HG03064 (cell line): ENCODE measurements at regions not wholly inside any gene's neighbourhood (a gene's known extent, or its start where the extent isn't known, plus 50 kb on each side); places are given as distances from the start of the nearest gene placed in this dataset.
"Not testable (repeated sequence)": the region's sequence is repeated elsewhere in the genome, so short reads cannot be mapped to it uniquely, and the experiment has no call there.

Experiments
- ATAC-seq: cut with Tn5 transposase; IDR thresholded peaks from one replicate; pipeline ENCODE4 v1.9.1; 2021; ENCODE audit warnings: low read depth; ENCODE audit not compliant: unreplicated experiment

DNA sequence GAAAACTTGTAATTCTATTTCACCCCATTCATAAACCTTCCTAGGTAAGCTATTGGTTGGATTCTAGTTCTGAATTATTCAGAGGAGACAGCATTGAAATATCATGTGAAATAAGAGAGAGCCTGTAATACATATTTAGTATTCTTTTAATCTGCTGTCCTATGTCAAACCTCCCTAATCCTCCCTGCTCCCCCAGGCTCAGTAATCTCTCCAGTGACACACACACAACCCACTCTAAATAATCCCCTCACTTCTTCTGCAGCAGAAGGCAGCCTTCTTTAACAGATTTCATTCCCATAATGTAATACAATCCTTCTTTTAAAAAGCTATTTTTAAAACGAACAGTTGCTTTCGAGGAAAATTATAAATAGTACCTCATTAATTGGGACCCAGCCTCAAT is 639.7 kb upstream of the AUTS2 start:
- ATAC-seq, result no peak

DNA sequence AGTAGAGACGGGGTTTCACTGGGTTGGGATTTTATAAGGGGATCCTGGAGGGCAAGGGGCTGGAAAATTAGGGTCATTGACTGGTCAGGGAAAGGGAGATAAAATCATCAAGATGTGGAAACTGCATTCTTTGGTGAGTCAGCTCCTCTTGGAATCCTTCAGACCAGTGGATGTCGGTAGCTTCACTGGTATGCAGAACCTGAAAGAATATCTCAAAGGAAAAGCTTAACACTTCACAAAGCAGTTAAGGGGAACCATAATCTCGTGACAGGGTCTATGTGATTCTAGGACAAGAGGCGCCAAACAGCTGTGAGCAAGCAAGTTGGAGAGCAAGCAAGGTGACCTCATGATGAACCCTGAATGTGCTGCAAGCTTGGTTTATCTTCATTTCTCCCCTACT is 634.7 kb upstream of the AUTS2 start:
- ATAC-seq, result no peak

DNA sequence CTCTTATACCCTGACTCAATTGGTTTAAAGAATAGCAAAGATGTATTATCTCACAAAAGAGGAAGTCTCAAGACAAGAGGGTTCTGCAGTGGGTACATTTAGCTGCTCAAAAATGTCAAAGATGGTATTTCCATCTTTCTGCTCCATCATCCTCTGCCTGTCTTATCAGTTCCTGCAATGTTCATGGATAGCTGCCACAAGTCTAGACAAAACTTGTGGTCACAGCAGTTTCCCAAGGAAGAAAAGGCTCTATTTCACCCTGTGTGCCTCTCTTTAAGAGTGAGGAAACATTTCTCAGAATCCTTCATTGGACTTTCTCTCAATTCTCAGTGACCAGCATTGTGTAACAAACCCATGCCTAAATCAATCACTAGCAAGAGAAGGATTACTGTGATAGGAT is 634.2 kb upstream of the AUTS2 start:
- no peak for ATAC-seq

DNA sequence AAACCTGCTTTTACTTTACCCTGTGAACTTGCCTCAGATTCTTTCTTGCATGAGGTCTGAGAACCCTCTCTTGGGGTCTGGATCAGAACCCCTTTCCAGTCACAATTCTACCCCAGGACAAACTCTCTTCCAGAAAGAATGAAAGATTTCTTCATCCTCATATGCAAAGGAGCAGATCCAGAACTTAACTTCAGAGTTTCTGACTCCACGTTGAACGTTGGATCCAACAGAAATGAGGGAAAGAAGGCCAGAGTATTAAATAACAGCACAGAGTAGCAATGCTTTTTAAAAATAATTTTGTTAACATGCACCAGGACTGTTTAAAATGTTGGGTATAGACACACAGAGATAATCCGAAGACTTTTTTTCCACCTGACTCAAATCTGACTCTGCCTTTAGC is 632.9 kb upstream of the AUTS2 start:
- no peak for ATAC-seq

DNA sequence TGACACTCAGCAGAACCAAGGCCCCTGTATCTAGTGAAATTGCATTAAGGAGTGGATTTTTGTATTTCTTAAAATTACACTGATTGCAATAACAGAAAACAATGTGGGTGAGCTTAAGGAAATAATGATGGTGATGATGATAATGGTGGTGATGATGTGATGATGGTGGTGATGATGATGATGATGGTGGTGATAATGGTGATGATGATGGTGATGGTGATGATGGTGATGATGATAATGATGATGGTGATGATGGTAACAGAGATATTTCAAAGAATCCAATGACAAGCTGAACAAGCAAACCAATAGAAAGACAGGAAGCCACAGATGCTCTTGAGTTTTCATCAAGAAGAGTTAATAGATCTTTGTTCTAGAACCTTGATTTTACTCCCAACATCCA is 630.7 kb upstream of the AUTS2 start:
- no peak for ATAC-seq

DNA sequence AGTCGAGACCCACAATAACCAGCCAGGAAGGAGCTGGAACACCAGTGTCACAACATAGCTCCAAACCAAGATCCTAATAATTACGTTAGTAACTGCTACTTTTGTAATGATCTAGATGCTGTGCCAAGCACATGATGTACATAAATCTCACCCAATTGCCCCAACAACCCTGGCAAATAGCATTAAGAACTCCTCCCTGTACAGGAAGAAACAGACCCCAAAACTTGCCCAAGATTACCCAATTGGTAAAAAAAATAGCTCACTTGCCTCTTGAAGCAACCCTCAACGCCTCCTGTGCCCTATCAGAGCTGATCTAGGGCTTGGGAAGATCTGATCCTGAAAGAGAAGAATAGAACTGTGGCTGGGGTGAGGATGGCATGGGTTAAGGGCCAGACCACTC is 628.7 kb upstream of the AUTS2 start:
- no peak for ATAC-seq

DNA sequence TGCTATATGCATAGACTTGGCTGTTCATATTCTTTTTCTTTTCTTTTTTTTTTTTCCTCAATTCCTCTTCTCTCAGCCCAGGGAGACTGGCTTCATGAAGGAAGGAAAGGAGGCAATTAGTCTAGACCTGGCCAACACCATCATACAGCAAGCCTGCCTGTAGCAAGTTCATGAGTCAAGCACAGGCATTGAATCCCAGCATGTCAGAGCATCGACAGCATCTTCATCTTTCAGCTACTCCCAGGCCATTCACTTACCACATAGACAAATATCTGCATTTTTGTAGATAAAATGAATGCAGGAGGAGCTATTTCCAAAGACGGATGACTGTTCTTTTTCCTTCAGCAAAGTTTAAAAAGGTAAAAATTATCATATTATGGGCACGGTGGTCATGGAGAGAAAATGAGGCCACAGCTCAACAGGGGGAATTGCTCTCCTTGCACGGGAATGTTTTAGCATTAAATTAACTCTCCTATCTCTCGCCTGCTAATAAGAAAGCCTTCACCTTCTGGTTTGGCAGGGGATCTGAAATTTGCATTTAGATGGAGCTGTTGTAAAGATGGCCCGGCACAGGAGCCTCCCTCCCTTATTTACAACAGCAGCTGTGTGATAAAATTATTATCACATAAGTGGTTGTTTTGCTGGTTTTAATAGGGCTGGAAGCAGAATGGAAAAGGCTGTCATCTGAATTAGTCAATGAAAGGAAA is 626.5 kb upstream of the AUTS2 start:
- no peak for ATAC-seq

DNA sequence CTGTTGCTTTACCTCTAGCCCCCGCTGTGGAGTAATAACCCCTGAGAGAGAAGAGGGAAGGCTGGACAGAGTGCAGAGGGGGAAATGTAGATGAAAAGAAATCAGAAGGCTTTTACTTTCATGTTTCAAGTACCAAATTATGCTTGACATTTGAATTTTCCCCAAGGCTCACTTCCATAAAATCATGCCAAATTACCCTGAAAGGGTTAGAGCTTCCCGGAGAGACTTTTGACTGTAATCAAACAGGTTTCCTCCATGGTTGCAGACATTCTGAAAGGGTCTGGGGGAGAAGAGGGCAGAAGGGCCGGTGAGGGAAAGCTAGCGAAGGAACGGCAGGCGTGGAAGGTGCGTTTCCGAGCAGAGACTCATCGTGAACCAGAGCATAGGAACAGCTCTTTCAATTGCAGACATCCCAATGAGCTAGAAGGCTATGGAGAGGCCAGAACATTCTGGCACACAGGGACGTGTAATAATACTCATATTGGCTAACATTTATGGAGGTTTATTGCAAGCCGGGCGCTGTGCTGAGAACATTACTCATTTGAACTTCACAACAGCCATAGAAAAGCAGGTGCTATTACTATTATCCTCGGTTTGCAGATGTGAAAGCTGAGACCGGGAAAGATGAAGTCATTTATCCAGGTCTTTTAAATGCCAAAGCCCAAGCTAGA is 620.8 kb upstream of the AUTS2 start:
- no peak for ATAC-seq

DNA sequence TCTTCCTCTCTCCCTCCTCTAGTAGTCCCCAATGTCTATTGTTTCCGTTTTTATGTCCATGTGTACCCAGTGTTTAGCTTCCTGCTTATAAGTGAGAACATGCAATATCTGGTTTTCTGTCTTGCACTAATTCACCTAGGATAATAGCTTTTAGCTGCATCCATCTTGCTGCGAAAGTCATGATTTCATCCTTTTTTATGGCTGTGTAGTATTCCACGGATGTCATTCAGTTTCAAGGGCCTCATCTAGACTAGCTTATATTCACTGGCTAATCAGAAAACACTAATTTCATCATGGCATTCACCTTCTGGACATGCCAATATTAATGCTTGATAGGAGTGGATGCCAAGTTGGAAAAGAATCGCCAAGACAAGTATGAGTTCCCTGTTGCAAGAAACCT is 619.6 kb upstream of the AUTS2 start:
- no peak for ATAC-seq

DNA sequence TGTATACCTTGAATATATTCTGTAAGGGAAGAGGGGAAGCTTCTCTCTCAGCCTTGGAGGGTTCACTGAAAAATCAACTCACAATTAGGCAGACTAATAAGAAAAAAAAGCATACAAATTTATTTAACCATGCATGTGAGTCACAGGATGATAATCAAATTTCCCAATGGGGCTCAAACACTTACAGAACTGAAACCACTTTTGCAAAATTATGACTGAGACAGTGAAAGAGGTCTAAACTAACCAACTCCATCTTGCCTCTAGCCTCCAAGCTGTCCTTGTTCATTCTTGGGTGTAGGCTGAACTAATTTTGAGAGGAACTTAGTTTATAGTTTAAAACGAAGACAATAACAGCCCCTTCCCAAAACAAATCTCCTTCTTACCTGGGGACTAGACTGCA is 618.3 kb upstream of the AUTS2 start:
- ATAC-seq, result no peak

DNA sequence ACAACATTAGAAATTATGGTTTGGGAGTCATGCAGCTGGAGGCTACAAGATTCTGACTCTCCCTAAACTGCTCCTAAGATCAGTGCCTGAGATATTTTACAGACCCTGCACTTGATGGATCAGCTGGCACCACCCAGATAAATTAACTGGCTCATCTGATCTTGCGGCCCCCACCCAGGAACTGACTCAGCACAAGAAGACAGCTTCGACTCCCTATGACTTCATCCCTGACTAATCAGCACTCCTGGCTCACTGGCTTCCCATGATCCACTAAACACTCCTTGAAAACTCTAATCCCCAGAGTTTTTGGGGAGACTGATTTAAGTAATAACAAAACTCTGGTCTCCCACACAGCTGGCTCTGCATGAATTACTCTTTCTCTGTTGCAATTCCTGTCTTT is 617.8 kb upstream of the AUTS2 start:
- ATAC-seq, result not testable (repeated sequence)

DNA sequence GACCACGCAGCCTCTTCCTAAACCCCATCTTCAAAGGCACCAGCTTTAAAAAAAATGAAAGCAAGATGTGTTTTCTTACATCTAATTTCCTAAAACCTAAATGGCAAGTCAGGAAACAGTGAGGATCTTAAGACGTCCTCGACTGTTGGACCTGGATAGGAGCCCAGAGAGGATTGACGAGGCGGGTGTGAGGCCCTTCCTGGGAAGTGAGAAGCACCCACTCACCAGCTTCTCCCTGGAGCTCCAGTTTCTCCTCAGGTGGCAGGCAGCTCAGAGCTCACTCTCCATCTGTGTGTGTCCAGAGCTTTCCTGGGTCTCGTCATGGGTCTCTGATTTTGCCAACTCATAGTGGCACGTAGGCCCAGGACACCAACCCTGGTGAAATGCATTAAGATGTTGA is 614.0 kb upstream of the AUTS2 start:
- ATAC-seq, result no peak

DNA sequence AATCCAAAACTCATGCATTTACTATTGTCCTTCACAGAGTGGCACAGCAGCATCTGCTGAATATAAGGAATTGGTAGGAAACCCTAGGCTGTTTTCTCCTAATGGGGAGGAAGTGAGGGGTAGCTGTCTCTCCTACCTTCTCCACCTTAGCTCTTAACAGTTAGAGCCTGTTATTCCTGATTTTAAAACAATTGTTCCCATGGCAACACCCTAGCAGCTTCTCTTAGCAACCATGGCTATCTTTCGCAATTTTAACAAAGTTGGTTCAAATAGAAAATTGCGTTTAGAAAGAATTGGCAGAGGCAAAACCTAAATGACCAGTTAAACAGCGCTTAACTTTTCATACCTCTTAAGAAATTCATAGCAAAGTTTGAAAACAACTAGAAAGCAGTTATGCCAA is 603.4 kb upstream of the AUTS2 start:
- ATAC-seq, result no peak

DNA sequence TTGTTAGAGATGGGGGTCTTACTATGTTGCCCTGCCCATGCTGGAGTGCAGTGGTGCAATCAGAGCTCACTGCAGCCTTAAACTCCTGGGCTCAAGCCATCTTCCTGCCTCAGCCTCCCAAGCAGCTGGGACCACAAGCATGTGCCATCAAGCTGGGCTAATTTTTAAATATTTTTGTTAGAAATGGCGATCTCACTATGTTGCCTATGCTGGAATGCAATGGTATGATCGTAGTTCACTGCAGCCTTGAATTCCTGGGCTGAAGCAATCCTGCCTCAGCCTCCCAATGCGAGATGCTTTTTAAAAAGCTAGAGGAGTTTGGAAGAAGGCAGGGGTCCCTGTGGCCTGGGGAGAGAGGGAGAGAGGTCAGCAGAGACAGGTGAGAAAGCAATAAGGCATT is 600.1 kb upstream of the AUTS2 start:
- no peak for ATAC-seq

DNA sequence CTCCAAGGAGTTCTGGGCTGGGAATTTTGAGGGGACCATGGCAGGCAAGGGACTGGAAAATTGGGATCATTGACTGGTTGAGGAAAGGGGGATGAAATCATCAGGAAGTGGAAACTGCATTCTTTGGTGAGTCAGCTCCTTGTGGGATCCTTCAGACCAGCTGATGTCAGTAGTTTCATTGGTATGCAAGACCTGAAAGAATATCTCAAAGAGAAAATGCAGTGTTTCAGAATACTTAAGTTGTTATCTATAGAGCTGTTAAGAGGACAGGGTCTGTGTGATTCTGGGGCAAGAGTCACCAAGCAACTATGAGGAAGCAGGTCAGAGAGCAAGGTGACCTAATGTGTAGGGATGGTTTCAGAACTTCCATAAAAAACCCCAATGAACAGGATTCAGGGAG is 595.9 kb upstream of the AUTS2 start:
- ATAC-seq, result no peak

DNA sequence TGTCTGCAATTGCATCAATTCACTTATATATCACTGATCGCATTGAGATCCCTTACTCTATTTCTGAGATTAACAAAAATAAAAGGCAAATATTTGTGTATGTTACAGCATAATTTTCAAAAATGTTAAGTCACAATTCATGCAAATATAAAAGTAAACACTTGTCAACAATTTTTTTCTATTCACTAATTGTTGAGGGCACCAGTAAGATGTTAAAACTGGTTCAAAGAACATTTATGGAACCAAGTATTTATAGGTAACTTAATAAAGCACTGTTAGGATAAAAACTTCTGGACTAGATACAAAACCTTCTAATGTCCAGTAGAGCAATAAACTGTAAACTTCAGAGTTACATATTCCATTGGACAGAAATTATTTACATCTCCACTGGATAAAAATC is 586.1 kb upstream of the AUTS2 start:
- no peak for ATAC-seq

DNA sequence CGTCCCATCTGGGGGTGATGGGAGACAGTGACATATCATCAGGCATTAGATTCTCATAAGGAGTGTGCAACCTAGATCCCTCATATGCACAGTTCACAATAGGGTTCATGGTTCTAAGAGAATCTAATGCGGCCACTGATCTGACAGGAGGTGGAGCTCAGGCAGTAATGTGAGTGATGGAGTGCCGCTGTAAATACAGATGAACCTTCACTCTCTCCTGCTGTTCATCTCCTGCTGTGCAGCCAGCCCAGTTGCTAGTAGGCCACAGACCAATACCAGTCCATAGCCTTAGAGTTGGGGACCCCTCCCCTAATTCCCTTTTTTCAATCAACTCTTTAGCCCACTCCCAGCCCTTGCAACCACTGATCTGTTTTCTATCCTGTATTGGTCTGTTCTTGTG is 581.1 kb upstream of the AUTS2 start:
- ATAC-seq, result no peak

DNA sequence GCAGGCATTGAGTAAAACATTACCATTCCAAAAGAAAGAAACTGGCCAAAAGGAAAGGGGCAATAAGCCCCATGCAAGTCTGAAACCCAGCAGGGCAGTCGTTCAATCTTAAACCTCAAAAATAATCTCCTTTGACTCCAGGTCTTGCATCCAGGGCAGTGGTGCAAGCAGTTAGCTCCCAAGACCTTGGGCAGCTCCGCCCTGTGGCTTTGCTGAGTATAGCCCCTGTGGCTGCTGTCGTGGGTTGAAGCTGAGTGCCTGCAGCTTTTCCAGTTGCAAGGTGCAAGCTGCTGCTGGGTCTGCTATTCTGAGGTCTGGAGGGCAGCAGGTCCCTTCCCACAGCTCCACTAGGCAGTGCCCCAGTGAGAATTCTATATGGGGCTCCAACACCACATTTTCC is 580.1 kb upstream of the AUTS2 start:
- ATAC-seq, result no peak

DNA sequence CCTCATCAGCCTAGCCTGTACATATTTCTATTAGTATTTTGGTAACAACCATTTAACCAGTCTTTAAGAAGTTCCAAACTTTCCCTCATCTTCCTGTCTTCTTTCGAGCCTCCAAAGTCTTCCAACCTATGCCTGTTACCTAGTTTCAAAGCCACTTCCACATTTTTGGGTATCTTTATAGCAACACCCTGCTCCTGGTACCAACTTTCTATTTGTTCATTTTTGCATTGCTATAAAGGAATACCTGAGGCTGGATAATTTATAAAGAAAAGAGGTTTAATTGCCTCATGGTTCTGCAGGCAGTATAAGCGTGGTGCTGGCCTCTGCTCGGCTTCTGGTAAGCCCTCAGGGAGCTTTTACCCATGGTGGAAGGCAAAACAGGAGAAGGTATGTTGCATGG is 578.8 kb upstream of the AUTS2 start:
- no peak for ATAC-seq

DNA sequence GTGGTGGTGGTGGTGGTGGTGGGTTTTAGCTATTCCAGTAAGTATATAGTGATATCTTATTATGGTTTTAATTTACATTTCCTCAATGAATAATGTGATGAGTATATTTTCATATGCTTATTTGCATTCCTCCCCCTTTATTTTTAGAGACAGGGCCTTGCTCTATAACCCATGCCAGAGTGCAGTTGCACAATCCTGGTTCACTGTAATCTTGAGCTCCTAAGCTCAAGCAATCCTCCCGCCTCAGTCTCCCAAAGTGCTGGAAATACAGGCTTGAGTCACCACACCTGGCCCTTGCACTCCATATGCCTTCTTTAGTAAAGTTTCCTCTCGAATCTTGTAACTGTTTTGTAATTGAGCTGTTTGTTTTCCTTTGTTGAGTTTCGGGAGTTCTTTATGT is 577.7 kb upstream of the AUTS2 start:
- no peak for ATAC-seq

DNA sequence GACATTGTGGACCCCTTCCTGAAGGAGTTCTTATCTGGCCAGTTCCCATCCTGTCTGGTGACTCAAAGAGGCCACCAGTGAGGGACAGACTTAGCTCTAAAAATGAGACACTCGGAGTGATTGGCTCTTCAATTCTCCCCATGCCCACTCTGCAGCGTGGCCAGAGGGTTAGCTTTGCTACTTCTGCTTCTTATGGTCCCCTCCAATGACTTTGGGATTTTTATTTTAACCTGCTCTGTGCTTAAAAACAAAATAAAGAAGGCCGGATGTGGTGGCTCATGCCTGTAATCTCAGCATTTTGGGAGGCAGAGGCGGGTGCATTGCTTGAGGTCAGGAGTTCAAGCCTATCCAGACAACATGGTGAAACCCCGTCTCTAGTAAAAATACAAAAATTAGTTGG is 573.0 kb upstream of the AUTS2 start:
- ATAC-seq, result no peak

DNA sequence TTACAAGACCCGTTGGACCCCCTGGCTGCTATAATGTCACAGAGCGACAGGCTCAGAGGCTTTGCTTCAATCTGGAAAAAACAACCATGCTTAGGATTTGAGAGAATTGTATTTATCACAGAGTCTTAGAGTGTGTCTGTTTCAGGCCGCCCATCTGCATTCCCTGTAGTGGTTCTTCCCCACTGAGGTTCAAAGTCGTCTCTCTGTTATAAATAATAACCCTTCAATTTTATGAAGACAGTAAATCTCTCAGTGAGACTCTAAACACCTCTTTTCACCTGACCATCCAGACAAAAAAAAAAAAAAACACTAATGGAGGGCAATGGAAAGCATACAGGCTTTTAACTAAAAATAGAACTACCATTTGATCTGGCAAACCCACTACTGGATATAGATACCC is 565.4 kb upstream of the AUTS2 start:
- ATAC-seq, result no peak

DNA sequence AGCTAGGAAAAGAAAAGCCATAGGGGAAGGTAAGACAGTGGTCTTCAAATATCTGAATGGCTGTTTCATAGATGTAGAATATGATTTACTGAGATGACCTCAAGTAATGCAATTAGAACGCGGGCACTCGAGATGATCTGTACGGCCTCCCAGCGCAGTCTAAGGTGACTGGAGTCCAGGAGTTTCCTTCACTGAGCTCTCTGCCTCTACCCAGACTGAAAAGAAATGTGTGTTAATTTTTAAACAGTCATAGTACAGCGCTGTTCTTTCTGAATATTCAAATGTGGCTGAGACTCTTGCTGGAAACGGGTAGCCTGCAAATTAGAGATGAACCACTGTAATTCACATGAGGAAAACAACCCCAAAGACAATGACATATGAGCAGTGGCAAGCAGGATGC is 562.4 kb upstream of the AUTS2 start:
- no peak for ATAC-seq
